GM12891 (cell line): ENCODE measurements at regions not wholly inside any gene's neighbourhood (a gene's known extent, or its start where the extent isn't known, plus 50 kb on each side); places are given as distances from the start of the nearest gene placed in this dataset.

Experiments
- POLR2A ChIP-seq: IDR thresholded peaks from 2 replicates; pipeline ENCODE4 v1.6.1; 2011; ENCODE audit warnings: low read depth, low read length, control low read depth
- POLR2AphosphoS5 ChIP-seq: IDR thresholded peaks from 2 replicates; pipeline ENCODE4 v1.6.1; 2011; ENCODE audit warnings: low read depth, low read length, control low read depth

GRCh38 chr6:99187429-99187828, 162.0 kb downstream of the FAXC start:
- no peak for TF ChIP-seq POLR2A
- no peak for TF ChIP-seq POLR2AphosphoS5
